ENCODE measurements at regions not wholly inside any gene's neighbourhood (a gene's known extent, or its start where the extent isn't known, plus 50 kb on each side); places are given as distances from the start of the nearest gene placed in this dataset.

- TF ChIP-seq ZNF174 (tag by site-specific recombination; IDR thresholded peaks at IDR 0.05) (no peak), ZXDB (tag by site-specific recombination; IDR thresholded peaks at IDR 0.05) (no peak), PRDM1 (tag by site-specific recombination; IDR thresholded peaks at IDR 0.05) (no peak), CTCF (tag by site-specific recombination; IDR thresholded peaks at IDR 0.05) (no peak), ZNF274 (IDR thresholded peaks at IDR 0.05; ENCODE audit: low read length) (no peak), ZNF274 (tag by site-specific recombination; IDR thresholded peaks at IDR 0.05; ENCODE audit: borderline replicate concordance) (no peak), ZNF19 (tag by site-specific recombination; IDR thresholded peaks at IDR 0.05; ENCODE audit: low read depth) (no peak), ZNF138 (tag by site-specific recombination; IDR thresholded peaks at IDR 0.05; ENCODE audit: borderline replicate concordance) (no peak), ZNF362 (tag by site-specific recombination; IDR thresholded peaks at IDR 0.05) (no peak)
- TF ChIP-seq, protein P1, sequence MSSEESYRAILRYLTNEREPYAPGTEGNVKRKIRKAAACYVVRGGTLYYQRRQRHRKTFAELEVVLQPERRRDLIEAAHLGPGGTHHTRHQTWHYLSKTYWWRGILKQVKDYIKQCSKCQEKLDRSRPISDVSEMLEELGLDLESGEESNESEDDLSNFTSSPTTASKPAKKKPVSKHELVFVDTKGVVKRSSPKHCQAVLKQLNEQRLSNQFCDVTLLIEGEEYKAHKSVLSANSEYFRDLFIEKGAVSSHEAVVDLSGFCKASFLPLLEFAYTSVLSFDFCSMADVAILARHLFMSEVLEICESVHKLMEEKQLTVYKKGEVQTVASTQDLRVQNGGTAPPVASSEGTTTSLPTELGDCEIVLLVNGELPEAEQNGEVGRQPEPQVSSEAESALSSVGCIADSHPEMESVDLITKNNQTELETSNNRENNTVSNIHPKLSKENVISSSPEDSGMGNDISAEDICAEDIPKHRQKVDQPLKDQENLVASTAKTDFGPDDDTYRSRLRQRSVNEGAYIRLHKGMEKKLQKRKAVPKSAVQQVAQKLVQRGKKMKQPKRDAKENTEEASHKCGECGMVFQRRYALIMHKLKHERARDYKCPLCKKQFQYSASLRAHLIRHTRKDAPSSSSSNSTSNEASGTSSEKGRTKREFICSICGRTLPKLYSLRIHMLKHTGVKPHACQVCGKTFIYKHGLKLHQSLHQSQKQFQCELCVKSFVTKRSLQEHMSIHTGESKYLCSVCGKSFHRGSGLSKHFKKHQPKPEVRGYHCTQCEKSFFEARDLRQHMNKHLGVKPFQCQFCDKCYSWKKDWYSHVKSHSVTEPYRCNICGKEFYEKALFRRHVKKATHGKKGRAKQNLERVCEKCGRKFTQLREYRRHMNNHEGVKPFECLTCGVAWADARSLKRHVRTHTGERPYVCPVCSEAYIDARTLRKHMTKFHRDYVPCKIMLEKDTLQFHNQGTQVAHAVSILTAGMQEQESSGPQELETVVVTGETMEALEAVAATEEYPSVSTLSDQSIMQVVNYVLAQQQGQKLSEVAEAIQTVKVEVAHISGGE (tag by site-specific recombination; conservative IDR thresholded peaks at IDR 0.05; ENCODE audit: low read depth) = no peak
These were observed 501.6 kb downstream of the CAAP1 start for GRCh38 chr9:26391036-26391435.

All from HEK293 (cell line).